ENCODE measurements at regions not wholly inside any gene's neighbourhood (a gene's known extent, or its start where the extent isn't known, plus 50 kb on each side); places are given as distances from the start of the nearest gene placed in this dataset.
"Not testable (repeated sequence)": the region's sequence is repeated elsewhere in the genome, so short reads cannot be mapped to it uniquely, and the experiment has no call there.

DNA sequence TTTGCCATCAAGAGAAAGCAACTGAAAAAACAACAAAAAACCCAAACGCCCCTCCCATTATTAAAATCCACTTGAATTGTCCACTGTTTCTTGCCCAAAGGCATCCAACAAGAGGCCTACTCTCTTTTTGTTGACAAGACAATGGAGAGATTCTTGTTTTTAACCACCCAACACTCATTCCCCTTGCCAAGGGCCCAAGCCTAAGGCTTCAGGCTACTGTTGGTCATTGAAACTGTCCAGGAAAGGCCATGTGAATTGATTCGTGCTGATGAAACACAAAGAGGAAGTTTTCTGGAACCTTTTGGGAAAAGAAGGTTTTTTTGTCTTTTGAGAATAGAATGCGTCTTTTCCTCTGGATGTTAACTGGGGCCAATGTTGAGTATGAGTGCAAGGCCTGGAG, 157.4 kb upstream of the PFN2 start:
- DNase-seq (no peak), ATAC-seq (no peak)

- DNase-seq (no peak), ATAC-seq (no peak)
Observed at GRCh38 chr3:150127011-150127490, 156.4 kb upstream of the PFN2 start.

- no peak for ATAC-seq
- DNase-seq = no peak
Observed at GRCh38 chr3:150124142-150124541, 153.4 kb upstream of the PFN2 start.

GRCh38 chr3:150123249-150123648, 152.6 kb upstream of the PFN2 start:
- DNase-seq, ATAC-seq: not testable (repeated sequence)

DNA sequence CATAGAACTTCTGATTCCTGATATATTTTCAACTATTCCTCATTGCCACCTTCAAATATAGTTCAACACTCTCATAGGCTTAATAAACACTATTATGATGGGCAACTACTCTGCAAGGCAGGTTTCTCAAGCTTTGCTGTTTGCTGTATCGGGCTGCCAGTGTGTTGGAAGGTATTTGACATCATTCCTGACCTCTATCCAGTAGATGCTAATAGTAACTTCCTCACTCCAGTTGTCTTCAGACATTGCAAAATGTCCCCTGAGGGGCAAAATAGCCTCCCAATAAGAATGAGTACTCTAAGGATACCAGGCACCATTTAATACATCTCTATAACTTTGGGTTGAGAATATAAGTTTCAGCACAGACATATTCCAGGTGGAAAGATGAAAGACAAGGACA, 147.5 kb upstream of the PFN2 start:
- no peak for DNase-seq
- ATAC-seq = no peak

DNA sequence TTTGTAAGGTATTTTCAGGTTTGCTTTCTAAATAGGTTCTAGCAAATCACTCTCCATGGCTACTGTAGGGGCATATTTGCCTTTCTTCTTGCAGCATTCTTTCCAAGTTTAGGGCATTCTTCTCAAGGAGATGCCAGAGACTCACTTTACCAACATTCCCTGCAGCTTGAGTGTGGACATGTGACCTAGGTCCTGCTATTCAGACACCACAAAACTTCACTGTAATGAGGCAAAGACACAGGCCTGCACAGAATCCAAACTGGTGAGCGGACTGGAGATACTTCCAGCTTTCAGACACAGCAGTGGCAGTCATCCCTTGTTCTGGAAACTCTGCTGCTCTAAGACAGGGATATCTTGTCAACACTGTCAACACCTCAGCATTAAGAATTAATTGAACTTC, 146.4 kb upstream of the PFN2 start:
- ATAC-seq = no peak
- no peak for DNase-seq

DNA sequence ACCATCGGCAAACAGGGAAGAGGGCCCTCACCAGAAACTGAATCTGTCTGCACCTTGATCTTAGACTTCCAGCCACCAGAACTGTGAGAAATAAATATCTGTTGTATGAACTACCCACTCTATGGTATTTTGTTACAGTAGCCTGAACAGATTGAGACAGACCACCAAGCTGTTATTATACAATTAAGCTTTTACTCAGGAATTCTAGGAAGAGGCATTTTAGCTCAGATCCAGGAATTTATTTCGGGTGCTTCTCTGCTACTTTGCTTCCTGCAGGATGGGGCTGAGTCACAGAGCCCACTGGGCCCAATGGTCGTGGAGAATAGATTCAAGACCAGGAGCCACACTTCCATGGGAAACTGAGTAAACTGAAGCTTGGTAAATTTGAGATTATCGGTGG, 145.5 kb upstream of the PFN2 start:
- DNase-seq = no peak
- no peak for ATAC-seq

DNA sequence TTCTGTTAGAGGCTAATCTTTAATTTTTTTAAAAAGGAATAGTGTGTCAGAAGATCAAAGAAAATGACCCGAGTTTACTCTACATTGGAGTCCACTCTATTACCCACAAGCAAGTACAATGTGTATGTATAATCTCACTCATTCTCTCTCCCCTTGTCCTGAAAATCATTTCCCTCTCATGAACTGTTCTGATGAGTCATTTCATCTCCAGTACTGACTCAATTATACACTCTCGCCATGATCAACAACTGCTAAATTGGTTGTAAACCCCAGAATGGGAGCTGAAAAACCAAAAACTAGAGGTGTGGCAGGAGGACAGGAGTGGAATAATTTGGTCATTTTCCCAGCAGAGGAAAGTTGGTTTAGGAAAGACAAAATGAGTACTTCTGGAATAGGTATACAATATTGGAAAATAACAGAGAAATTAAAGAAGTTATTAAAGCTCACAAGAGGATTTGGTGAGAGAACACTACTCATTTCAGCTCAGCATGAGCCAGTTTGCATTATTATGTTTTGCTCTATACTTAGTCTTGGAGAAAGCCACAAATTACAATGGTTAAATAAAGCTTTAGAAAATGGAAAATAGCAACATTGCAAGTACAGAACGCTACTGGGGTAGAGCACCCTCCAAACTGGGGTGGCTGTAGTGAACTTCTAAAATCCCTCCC, 144.3 kb upstream of the PFN2 start:
- ATAC-seq (peak; percentile 72), DNase-seq (no peak)

DNA sequence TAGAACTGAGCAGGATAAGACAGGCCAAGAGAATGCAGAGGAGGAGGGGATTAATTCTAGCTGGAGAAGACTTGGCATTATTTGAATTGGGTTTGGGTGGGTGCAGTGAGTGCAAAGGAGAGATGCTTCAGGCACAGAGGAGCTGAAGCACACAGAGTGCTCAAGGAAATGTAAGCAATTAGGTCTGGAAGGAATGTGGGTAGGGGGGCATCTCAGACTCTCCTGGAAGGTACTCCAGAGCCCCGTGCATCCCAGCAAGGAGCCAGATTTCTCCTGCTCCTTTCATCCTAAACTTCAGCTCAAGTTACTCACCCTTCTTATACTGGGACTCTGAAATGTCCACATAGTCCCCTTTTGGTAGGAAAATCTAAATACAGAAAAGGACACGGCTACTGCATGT, 143.6 kb upstream of the PFN2 start:
- no peak for ATAC-seq
- DNase-seq = no peak

- DNase-seq (no peak), ATAC-seq (no peak)
Observed at GRCh38 chr3:150110097-150110496, 139.4 kb upstream of the PFN2 start.

- DNase-seq = no peak
- no peak for ATAC-seq
Observed at GRCh38 chr3:150107429-150108175, 136.9 kb upstream of the PFN2 start.

DNA sequence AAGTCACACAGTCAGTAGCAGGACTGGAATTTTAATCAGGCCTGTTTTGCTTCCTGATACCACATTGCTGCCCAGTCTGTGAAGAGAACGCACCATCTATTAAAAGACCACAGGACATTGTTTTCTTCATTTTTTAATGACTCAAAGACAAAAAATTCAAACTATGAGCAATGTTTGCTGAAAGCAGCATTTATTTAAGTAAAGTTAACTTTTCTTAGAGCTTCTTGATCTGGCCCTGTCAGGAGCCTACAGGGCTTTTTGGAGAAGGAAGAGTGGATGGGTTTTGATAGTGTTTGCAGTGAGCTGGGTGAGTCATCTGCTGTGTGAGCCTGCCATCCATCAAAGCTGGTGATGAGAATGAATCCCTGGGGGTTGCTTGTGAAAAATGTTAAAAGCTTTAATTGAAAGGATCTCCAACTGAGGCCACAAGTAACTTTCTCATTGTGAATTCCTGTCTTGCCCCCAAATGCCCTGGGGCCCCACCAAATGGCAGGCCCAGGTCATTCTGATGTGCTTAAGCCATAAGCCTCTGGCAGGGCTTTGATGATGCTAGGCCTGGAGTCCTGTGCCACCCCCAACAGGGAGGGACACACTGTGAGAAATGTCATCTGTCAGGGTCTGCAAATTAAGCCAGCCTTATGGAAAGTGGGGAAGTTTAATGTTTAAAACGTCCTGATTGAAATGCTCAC, 136.2 kb upstream of the PFN2 start:
- ATAC-seq = no peak
- no peak for DNase-seq

DNA sequence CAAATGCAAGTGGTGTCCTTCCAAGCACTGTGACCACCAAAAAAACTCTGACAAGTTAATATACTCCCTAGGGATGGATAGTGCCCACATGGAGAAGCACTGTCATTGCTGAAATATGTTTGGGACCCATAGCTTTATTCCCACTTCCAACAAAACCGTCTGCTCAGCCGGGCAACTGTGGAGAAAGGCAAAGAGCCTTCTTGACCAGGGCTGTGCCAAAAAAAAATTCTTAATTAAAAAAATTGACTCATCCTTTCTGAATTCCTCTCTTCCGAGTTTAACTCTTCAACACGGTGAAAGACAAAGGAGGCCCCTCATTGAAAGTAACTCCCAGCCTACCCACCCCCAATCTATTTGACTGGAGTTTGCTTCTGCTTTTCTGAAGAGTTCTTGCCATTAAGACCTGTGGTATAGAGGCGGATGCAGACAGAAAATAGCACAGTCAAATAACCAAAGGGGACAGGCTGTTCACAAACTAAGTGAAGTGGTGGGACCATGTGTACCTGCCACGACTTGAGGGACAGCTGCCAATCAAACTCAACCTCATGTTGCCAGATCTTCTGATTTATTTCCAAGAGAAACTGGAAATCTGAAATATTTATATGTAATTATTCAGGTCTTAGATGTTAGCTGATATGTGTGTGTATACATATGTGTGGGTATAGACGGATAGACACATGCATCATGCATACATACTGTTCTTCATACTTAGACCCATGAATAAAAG, 135.4 kb upstream of the PFN2 start:
- DNase-seq = no peak
- ATAC-seq = no peak

DNA sequence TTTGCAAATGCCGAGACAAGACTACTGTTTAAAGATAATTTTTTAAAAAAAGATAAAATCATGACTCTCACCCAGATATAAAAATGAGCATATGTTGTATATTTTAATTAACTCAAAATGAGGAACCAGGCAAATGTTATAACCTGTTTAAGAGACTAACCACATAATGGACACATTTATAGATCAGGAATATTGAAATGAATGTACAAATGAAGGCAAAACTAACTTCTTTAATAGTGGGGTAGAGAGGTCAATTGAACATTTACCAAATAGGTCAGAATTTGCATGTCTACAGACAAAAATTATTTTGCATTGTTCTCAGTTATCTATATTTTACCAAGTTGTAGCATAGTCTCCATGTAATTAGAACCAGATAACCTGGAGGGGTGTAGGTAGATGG, 134.3 kb upstream of the PFN2 start:
- ATAC-seq (no peak), DNase-seq (no peak)

GRCh38 chr3:150104564-150104963, 133.9 kb upstream of the PFN2 start:
- DNase-seq (no peak), ATAC-seq (no peak)

- no peak for ATAC-seq
- no peak for DNase-seq
Observed at GRCh38 chr3:150101016-150101415, 130.3 kb upstream of the PFN2 start.

GRCh38 chr3:150098621-150099020, 127.9 kb upstream of the PFN2 start:
- ATAC-seq = no peak
- DNase-seq = no peak

GRCh38 chr3:150097588-150097890, 126.8 kb upstream of the PFN2 start:
- DNase-seq = no peak
- peak; percentile 83 for ATAC-seq

GRCh38 chr3:150096700-150097587, 126.2 kb upstream of the PFN2 start:
- ATAC-seq (no peak), DNase-seq (no peak)

- DNase-seq = no peak
- no peak for ATAC-seq
Observed at GRCh38 chr3:150094150-150094933, 123.6 kb upstream of the PFN2 start.

- DNase-seq (no peak), ATAC-seq (no peak)
Observed at GRCh38 chr3:150091626-150092025, 120.9 kb upstream of the PFN2 start.
